Activated B cell treated with CpG ODN at 0.5 μM for 24 hours (primary cell): ENCODE measurements at regions not wholly inside any gene's neighbourhood (a gene's known extent, or its start where the extent isn't known, plus 50 kb on each side); places are given as distances from the start of the nearest gene placed in this dataset.
"Not testable (repeated sequence)": the region's sequence is repeated elsewhere in the genome, so short reads cannot be mapped to it uniquely, and the experiment has no call there.

Experiments
- ATAC-seq: fragments of 200-7000 bp; cut with Tn5 transposase; one replicate; pipeline ENCODE4 v1.10.0; 2021; ENCODE audit warnings: low read depth, mild to moderate bottlenecking, moderate library complexity
- CTCF ChIA-PET: fragments of 350-600 bp; sonication (Branson Sonifier 250); formaldehyde crosslinking; loops from one replicate; lab custom pipeline; 2021; ENCODE audit warnings: antibody characterized with exemption; lab: Charles Lee
- POLR2A ChIA-PET: fragments of 350-600 bp; sonication (Branson Sonifier 250); formaldehyde crosslinking; loops from one replicate; lab custom pipeline; 2021; ENCODE audit warnings: antibody characterized with exemption; lab: Charles Lee
- DNase-seq: peaks from one replicate; pipeline ENCODE4 v3.0.0; 2022
- H3K27ac Mint-ChIP-seq: one replicate; pipeline ENCODE4 v1.8.0; 2020; ENCODE audit warnings: mixed read lengths
- H3K27me3 Mint-ChIP-seq: one replicate; pipeline ENCODE4 v1.8.0; 2021; ENCODE audit warnings: mixed read lengths
- H3K36me3 Mint-ChIP-seq: one replicate; pipeline ENCODE4 v1.8.0; 2021; ENCODE audit warnings: low read depth, mixed read lengths
- H3K4me1 Mint-ChIP-seq: one replicate; pipeline ENCODE4 v1.8.0; 2021; ENCODE audit warnings: mixed read lengths
- H3K4me3 Mint-ChIP-seq: one replicate; pipeline ENCODE4 v1.8.0; 2020; ENCODE audit warnings: mild to moderate bottlenecking, mixed read lengths
- H3K9me3 Mint-ChIP-seq: one replicate; pipeline ENCODE4 v1.8.0; 2020; ENCODE audit warnings: mixed read lengths
- intact Hi-C: fragments of 100-400 bp; cut with micrococcal nuclease; formaldehyde crosslinking; loops from one replicate; pipeline ENCODE4 v1.15.1; 2024
- TF ChIP-seq, protein P1 (sequence below): fragments of 200-600 bp; IDR thresholded peaks from one replicate; pipeline ENCODE4 v1.8.0; 2022; ENCODE audit warnings: antibody characterized with exemption, mild to moderate bottlenecking

GRCh38 chr15:69871511-69872134 is 226.1 kb downstream of the TLE3 start:
- DNase-seq (no peak), ATAC-seq (no peak)
- Mint-ChIP-seq H3K27ac (no peak overlapping the region), H3K4me1 (peaks cover 3% of the 10 kb centered on the region), H3K27me3 (peaks cover 4% of the 10 kb centered on the region), H3K4me3 (no peak overlapping the region), H3K9me3 (peaks cover 12% of the 10 kb centered on the region), H3K36me3 (peaks cover 2% of the 10 kb centered on the region)
- intact Hi-C loops, result no loop called here
- ChIA-PET CTCF (no interaction called here), POLR2A (interaction anchor here (0.6 kb wide), 1 partner anchor 103 kb away, joined by 3 read pairs; no protein-coding TSS in a partner anchor)
- TF ChIP-seq, protein P1, sequence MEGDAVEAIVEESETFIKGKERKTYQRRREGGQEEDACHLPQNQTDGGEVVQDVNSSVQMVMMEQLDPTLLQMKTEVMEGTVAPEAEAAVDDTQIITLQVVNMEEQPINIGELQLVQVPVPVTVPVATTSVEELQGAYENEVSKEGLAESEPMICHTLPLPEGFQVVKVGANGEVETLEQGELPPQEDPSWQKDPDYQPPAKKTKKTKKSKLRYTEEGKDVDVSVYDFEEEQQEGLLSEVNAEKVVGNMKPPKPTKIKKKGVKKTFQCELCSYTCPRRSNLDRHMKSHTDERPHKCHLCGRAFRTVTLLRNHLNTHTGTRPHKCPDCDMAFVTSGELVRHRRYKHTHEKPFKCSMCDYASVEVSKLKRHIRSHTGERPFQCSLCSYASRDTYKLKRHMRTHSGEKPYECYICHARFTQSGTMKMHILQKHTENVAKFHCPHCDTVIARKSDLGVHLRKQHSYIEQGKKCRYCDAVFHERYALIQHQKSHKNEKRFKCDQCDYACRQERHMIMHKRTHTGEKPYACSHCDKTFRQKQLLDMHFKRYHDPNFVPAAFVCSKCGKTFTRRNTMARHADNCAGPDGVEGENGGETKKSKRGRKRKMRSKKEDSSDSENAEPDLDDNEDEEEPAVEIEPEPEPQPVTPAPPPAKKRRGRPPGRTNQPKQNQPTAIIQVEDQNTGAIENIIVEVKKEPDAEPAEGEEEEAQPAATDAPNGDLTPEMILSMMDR, result no peak

DNA sequence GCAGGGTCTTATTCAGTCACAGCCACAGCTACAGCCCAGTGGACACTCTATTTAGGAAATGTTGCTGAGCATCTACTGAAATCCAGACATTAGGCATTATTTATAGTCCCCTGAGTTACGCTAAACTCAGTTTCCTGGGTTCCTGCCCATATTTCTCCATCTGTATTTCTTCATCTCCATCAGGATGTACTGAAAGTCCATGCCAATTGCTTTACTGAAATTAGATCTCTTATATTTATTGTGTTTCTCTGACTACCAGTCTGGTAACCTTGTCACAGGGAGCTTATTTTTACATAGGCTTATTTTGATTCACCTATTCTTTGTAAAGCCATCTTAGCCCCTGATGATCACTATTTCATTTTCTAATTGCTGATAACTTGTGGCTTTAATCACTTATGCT is 223.9 kb downstream of the TLE3 start:
- Mint-ChIP-seq H3K27ac (no peak overlapping the region), H3K27me3 (peaks cover 4% of the 10 kb centered on the region), H3K36me3 (peaks cover 2% of the 10 kb centered on the region), H3K9me3 (peaks cover 12% of the 10 kb centered on the region), H3K4me1 (peaks cover 3% of the 10 kb centered on the region), H3K4me3 (no peak overlapping the region)
- ChIA-PET POLR2A (interaction anchor here (0.8 to 1.0 kb wide), 2 partner anchors 12 to 162 kb away, joined by 3 to 4 read pairs; no protein-coding TSS in a partner anchor), CTCF (no interaction called here)
- no peak for DNase-seq
- ATAC-seq, result no peak
- TF ChIP-seq, protein P1, result no peak
- intact Hi-C loops, result no loop called here

DNA sequence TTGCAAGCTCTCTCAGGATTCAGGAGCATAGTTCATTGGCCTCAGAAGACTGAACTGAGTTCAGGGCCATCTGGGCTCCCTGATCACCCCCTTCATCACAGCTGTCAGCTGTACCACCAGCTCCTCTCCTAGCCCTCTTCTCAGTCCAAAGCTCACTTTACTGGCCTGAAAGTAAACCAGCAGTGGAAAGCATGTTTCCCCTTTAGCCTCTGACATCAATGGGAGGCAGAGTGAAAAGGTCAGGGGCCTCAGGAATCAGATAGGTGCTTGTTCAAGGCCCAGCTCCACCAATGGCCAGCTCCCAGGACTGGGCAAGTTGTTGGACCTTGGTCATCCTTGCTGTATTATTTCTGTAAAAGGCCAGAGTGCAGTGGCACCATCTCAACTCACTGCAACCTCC is 223.4 kb downstream of the TLE3 start:
- peaks cover 2% of the 10 kb centered on the region for H3K36me3 Mint-ChIP-seq
- TF ChIP-seq, protein P1, result no peak
- ATAC-seq (no peak), DNase-seq (no peak)
- intact Hi-C loops, result no loop called here
- no peak overlapping the region for H3K4me3 Mint-ChIP-seq
- POLR2A ChIA-PET, result interaction anchor here (0.8 kb wide), 1 partner anchor 161 kb away, joined by 4 read pairs; no protein-coding TSS in a partner anchor
- H3K4me1 Mint-ChIP-seq, result no peaks in the 10 kb centered on the region
- CTCF ChIA-PET, result no interaction called here
- no peak overlapping the region for H3K27ac Mint-ChIP-seq
- peaks cover 12% of the 10 kb centered on the region for H3K9me3 Mint-ChIP-seq
- peaks cover 4% of the 10 kb centered on the region for H3K27me3 Mint-ChIP-seq

DNA sequence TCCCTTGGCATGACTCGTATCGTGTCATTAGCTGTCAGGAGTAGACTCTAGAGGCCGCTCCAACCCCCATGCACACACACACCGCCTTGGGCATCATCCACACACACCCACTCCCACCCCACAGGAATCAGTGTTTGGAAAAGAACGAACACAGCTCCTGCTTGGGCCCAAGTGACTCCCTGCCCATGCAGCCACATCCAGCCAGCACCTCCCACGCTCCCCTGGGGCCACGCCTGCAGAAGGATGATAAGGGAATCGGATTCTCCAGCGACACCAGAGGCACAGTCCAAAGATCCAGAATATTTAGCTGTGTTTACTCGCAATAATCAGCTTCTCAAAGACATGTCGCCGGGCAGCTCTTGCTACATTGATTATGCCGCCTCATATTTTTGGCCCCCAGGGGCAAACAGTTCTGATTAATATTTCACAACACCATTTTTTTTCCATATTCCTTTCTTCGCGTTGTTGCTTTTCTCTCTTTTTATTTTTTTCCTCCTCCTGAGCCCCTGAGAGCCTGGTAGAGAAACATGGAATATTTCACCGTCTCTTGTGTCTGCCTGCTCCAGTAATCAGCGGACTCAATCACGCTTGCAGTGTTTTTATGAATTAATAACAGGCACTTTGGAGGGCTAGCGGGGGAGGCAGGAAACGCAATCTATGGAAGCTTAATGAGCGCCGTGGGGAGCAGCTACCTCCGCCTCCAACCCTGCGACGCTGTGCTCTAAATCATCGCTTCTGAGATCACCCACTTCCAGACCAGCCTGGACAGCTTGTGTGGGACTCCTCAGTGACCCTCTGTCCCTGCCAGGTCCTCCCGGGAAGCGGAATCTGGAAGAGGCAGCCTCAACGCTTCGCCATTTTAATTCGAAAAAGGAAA is 221.4 kb downstream of the TLE3 start:
- Mint-ChIP-seq H3K9me3 (peaks cover 12% of the 10 kb centered on the region), H3K36me3 (peaks cover 2% of the 10 kb centered on the region), H3K27ac (no peak overlapping the region), H3K4me1 (peaks cover 16% of the 10 kb centered on the region), H3K4me3 (no peak overlapping the region), H3K27me3 (peaks cover 1% of the 10 kb centered on the region)
- TF ChIP-seq, protein P1, result no peak
- POLR2A ChIA-PET, result no interaction called here
- DNase-seq (no peak), ATAC-seq (no peak)
- intact Hi-C loops, result no loop called here
- CTCF ChIA-PET, result no interaction called here

DNA sequence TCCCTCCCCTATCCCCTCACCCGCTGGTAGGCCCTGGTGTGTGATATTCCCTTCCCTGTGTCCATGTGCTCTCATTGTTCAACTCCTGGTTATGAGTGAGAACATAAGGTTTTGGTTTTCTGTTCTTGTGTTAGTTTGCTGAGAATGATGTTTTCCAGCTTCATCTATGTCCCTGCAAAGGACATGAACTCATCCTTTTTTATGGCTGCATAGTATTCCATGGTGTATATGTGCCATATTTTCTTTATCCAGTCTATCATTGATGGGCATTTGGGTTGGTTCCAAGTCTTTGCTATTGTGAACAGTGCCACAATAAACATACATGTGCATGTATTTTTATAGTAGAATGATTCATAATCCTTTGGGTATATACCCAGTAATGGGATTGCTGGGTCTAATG is 217.8 kb downstream of the TLE3 start:
- CTCF ChIA-PET, H3K36me3 Mint-ChIP-seq, H3K27me3 Mint-ChIP-seq, H3K4me3 Mint-ChIP-seq, DNase-seq, H3K27ac Mint-ChIP-seq, ATAC-seq, H3K9me3 Mint-ChIP-seq: not testable (repeated sequence)
- POLR2A ChIA-PET, result interaction anchor here (0.8 to 3.6 kb wide), 6 partner anchors 41 to 218 kb away, joined by 4 to 44 read pairs (median 12); partner anchors contain the start of gene TLE3
- intact Hi-C loops, result loop anchor here (2.0 to 5.0 kb wide), 9 partner anchors 42 to 607 kb away; no protein-coding TSS in a partner anchor
- peaks cover 36% of the 10 kb centered on the region for H3K4me1 Mint-ChIP-seq
